ENCODE measurements at regions not wholly inside any gene's neighbourhood (a gene's known extent, or its start where the extent isn't known, plus 50 kb on each side); places are given as distances from the start of the nearest gene placed in this dataset.
A peak's percentile ranks its signal among the peaks of the same experiment; 100 is the strongest.

GRCh38 chr16:60811657-60812056 lies 1224.6 kb downstream of the CDH8 start:
- DNase-seq: no peak
- intact Hi-C loops (cut with DNase I; ENCODE audit: low total_unique reads): no loop called here

GRCh38 chr16:60811051-60811608 lies 1225.1 kb downstream of the CDH8 start:
- WGBS, 5 donors: 47 to 70% (median 59%) methylated on average over 6 of the region's 6 CpGs
- H3K36me3 ChIP-seq: no peaks in the 10 kb centered on the region
- H3K27ac ChIP-seq: no peak overlapping the region
- H3K4me1 ChIP-seq: peaks cover 0 to 15% (median 1%) of the 10 kb centered on the region in 4 donors
- H3K27me3 ChIP-seq: no peaks in the 10 kb centered on the region
- intact Hi-C loops (cut with DNase I; ENCODE audit: low total_unique reads): no loop called here
- TF ChIP-seq POLR2AphosphoS5 (IDR thresholded peaks at IDR 0.05) (no peak), EP300 (IDR thresholded peaks at IDR 0.05) (no peak), POLR2A (IDR thresholded peaks at IDR 0.05) (no peak), CTCF (IDR thresholded peaks at IDR 0.05) (no peak)
- peak in 1 of 2 donors; percentile 11 for DNase-seq
- no peaks in the 10 kb centered on the region for H3K9me3 ChIP-seq
- no peak overlapping the region for H3K4me3 ChIP-seq

More at GRCh38 chr16:60811657-60812056, 1224.6 kb downstream of the CDH8 start:
- Histone ChIP-seq H3K4me1 (peaks cover 0 to 15% (median 1%) of the 10 kb centered on the region in 4 donors), H3K36me3 (no peaks in the 10 kb centered on the region), H3K27me3 (no peaks in the 10 kb centered on the region), H3K9me3 (no peaks in the 10 kb centered on the region), H3K4me3 (no peak overlapping the region), H3K27ac (no peak overlapping the region)
- TF ChIP-seq POLR2A (IDR thresholded peaks at IDR 0.05) (no peak), CTCF (IDR thresholded peaks at IDR 0.05) (no peak), POLR2AphosphoS5 (IDR thresholded peaks at IDR 0.05) (no peak), EP300 (IDR thresholded peaks at IDR 0.05) (no peak)

- no peak for TF ChIP-seq POLR2A (IDR thresholded peaks at IDR 0.05)
- no peak for TF ChIP-seq POLR2AphosphoS5 (IDR thresholded peaks at IDR 0.05)
- TF ChIP-seq CTCF (IDR thresholded peaks at IDR 0.05): no peak
- no peak for TF ChIP-seq EP300 (IDR thresholded peaks at IDR 0.05)
- Histone ChIP-seq H3K4me3 (no peak overlapping the region), H3K36me3 (no peaks in the 10 kb centered on the region), H3K27ac (no peak overlapping the region), H3K27me3 (no peaks in the 10 kb centered on the region), H3K4me1 (peaks cover 0 to 9% (median 1%) of the 10 kb centered on the region in 4 donors), H3K9me3 (no peaks in the 10 kb centered on the region)
- intact Hi-C loops (cut with DNase I; ENCODE audit: low total_unique reads): no loop called here
- no peak for DNase-seq
Observed at GRCh38 chr16:60810250-60810649, 1226.0 kb downstream of the CDH8 start.

GRCh38 chr16:60792437-60792836 lies 1243.8 kb downstream of the CDH8 start:
- TF ChIP-seq POLR2A (IDR thresholded peaks at IDR 0.05) (no peak), EP300 (IDR thresholded peaks at IDR 0.05) (no peak), POLR2AphosphoS5 (IDR thresholded peaks at IDR 0.05) (no peak), CTCF (IDR thresholded peaks at IDR 0.05) (no peak)
- Histone ChIP-seq H3K27me3 (no peaks in the 10 kb centered on the region), H3K4me1 (no peaks in the 10 kb centered on the region), H3K4me3 (no peak overlapping the region), H3K27ac (no peak overlapping the region), H3K9me3 (no peaks in the 10 kb centered on the region), H3K36me3 (no peaks in the 10 kb centered on the region)
- WGBS, 5 donors: 40 to 59% (median 47%) methylated on average over 2 of the region's 2 CpGs
- DNase-seq: no peak
- intact Hi-C loops (cut with DNase I; ENCODE audit: low total_unique reads): no loop called here

All from stomach (tissue), 8 donors.